IPS DF 4.7 (cell line): ENCODE measurements at regions not wholly inside any gene's neighbourhood (a gene's known extent, or its start where the extent isn't known, plus 50 kb on each side); places are given as distances from the start of the nearest gene placed in this dataset.

Source experiments
- DNase-seq: peaks from one replicate; pipeline ENCODE4 v3.0.0-alpha.2; 2013; ENCODE audit warnings: low spot score; ENCODE audit errors: extremely low read depth

- DNase-seq: no peak
These were observed 109.5 kb upstream of the SLC28A3 start for GRCh38 chr9:84450029-84450428.

DNA sequence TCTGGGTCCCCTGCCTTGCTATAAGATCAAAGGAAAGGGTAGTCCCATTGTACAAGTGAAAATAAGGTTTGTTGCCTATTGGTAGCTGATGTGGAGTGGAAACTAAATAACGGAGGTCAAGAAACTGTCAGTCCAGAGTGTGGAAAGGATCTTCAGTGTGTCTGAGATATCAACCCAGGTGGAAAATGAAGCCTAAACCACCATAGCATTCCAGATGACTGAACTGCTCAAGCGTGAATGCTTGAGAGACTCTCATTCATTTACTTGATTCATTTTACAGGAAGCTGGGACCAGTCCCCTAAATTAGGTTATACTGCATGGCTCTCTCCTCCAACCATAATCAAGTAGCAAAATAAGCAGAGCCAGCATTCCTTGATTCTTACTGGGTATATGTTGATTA lies 116.0 kb upstream of the SLC28A3 start:
- no peak for DNase-seq

DNA sequence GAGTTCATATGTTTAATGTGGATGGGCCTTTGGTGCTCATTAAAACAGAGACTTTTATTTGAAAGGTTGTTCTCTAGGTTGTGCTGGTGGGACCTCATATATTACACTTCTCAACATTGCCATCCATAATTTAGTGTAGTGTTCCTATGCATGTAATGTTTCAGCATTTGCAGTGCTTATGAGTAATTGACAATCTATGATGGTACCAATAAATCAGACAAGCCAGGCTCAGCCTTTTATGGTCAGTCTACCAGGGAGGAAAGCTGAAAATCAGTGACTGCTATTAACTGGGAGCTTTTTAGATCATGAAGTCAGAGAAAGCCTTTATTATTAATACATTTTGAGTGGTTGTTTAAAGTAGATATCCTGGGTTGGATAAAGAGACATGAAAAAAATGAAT lies 120.1 kb upstream of the SLC28A3 start:
- no peak for DNase-seq

DNA sequence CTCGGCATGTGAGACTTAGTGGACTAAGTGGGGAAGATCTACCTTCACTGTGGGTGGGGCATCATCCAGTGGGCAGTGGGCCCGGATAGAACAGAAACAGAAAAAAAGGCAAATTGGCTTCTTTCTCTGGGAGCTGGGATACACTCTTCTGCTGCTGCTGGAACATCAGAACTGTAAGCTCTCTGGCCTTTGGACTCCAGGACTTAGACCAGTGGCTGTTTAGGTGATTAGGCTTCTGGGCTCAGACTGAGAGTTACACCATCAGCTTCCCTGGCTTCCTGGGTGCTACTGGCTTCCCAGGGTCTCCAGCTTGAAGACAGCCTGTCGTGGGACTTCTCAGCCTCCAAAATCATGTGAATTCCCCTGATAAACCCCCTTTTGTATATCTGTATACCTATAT lies 122.7 kb upstream of the SLC28A3 start:
- no peak for DNase-seq

- no peak for DNase-seq
These were observed 126.2 kb upstream of the SLC28A3 start for GRCh38 chr9:84466580-84467285.

GRCh38 chr9:84471816-84472215 lies 131.3 kb upstream of the SLC28A3 start:
- no peak for DNase-seq

- DNase-seq: no peak
These were observed 138.4 kb upstream of the SLC28A3 start for GRCh38 chr9:84478996-84479395.

- no peak for DNase-seq
These were observed 139.5 kb upstream of the SLC28A3 start for GRCh38 chr9:84480071-84480470.

- no peak for DNase-seq
These were observed 140.7 kb upstream of the SLC28A3 start for GRCh38 chr9:84481231-84481630.

GRCh38 chr9:84481636-84482218 lies 141.2 kb upstream of the SLC28A3 start:
- no peak for DNase-seq

DNA sequence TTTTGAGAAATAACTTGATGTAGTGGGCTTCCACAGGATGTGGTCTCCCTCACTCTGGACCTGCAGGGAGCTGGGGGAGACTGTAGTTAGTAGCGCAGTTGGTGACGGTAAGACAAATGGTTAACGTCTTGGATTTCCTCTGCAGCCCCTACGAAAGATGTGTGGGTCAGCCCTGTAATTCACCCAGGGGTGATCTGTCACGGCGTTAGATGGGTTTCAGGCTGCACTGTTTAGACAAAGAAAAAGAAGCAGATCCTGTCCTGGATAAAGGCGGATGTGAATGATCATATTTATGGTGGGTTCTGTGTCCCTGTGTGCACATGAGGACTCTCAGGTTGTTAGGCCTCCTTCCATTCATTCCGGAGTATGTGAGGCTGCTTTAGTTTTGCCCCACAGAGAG lies 142.0 kb upstream of the SLC28A3 start:
- no peak for DNase-seq

DNA sequence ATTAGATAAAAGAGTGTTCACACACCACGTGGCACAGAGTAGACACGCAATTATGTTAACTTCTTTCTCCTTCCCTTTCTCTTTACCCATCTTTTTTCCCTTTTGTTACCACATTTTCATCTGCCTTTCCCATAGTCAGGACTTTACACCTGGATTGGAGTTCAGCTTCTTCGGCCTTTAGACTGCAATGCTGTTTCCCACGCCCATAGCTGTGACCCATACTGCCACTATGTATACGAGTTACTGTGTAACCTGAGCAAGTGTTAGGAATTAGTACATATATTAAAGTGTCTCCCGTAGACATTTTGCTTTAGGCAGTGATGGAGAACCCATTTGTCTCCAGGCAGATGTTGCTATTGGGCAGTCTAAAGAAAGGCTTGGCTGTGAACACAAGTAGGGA lies 143.6 kb upstream of the SLC28A3 start:
- DNase-seq: no peak

DNA sequence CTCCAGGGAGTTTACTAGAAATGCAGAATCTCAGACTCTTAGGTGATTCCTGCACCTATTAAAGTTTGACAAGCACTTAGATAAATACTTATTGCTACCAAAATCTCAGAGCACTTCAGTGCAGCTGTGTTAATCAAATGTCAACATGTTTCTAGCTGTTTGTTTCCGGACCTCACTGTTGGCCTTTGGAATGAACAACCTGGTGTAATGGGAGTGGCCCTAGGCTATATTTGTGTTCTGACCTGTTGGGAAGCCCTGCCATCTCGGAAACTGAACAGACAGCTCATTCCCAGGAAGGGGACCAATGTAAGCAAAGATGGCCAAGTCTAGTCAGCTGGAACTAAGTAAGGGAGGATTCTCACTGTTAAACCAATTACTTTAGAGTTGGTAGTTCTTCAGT lies 145.0 kb upstream of the SLC28A3 start:
- no peak for DNase-seq

DNA sequence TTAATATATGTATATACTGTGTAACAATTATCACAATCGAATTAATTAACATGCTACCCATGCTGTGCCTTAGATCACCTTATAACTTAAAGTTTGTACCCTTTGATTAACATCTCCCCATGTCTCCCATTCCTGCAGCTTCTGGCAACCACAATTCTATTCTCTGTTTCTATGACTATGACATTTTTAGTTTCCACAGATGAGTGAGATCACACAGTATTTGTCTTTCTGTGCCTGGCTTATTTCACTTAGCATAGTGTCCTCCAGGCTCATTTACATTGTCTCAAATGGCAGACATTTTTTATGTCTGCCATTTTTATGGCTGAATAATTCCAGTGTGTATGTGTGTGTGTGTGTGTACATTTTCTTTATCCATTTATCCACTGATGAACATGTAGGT lies 146.1 kb upstream of the SLC28A3 start:
- DNase-seq: no peak

- no peak for DNase-seq
These were observed 149.8 kb upstream of the SLC28A3 start for GRCh38 chr9:84490206-84490841.

DNA sequence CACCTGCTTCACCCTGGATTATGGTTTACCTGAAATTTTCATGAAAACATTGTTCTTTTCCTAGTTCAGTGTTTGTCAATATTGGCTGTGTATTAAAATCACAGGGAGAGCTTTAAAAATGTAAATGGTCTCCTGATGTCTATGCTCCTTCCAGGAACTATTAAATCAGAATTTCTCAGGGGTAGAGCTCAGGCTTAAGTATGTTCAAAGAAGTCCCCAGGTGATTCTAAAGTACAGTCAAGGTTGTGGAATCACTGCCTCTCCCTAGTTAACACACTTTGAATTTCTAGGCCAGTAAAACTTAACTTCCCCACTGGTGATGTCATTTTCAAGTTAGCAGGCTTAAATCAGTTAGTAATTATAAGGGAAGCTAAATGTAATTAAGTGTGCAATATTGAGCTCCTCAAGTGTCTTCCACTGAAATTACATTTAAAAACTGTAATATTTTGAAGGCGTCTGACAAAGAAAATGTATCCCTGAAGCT lies 150.3 kb upstream of the SLC28A3 start:
- no peak for DNase-seq

- no peak for DNase-seq
These were observed 152.0 kb upstream of the SLC28A3 start for GRCh38 chr9:84492366-84493159.

DNA sequence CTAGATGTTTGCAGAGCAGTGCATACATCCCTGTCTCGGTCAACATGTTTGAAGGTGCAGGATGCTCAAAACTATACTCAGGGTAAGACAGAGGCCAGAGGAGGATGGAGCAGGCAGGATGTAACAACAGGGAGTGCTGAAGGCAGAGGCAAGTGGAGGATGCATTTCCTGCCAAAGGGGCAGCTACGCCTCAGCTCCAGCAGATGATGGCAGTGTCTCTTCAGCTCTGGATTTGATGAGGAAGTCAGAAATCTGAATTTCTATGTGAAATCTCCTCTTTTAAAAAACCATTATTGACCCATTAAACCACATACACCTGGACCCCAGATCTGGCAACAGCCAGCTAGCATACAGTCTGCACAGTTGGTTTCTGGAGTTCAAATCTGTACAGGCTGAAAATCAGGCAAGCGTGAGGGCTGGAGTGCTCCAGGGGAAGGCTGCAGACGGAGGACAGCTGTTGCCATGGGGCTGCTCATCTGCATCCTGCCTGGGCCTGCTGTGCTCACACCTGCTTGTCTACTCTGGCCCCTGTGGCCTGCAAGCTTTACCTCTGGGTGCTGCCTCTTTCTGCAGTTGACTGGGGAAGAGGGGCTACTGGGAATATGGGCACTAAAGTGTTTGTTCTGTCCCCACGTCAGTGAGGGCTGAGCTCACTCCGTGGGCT lies 152.9 kb upstream of the SLC28A3 start:
- DNase-seq: no peak

GRCh38 chr9:84499969-84500582 lies 159.5 kb upstream of the SLC28A3 start:
- no peak for DNase-seq

DNA sequence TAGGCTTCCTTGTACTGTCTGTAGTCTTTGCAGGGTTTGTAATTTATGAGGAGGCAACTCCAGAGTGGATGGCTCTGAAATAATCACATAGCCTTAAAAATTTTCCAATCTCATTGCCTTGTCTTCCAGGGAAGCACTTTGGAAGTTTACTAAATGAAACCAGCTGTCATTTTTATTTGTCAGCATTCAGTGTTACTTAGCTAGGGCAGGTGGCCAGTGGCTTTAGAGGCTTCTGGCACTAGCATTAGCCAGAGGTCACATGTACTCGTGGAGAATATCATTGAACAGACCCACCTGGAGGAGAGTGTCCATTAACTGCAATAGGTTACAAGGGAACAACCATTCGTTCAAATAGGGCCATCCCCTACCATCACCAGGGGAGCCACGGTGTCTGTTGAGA lies 160.3 kb upstream of the SLC28A3 start:
- no peak for DNase-seq

- DNase-seq: no peak
These were observed 161.0 kb upstream of the SLC28A3 start for GRCh38 chr9:84501587-84501986.
